Colonic mucosa (tissue), 4 donors: ENCODE measurements at regions not wholly inside any gene's neighbourhood (a gene's known extent, or its start where the extent isn't known, plus 50 kb on each side); places are given as distances from the start of the nearest gene placed in this dataset.

ENCODE experiments used
- DNase-seq: peaks from one replicate; pipeline ENCODE4 v3.0.0-alpha.2; 2020
- H3K27ac ChIP-seq: fragments of 200-600 bp; one replicate; pipeline ENCODE4 v1.8.0; 2021
- H3K27me3 ChIP-seq: fragments of 200-600 bp; one replicate; pipeline ENCODE4 v1.8.0; 2021
- H3K36me3 ChIP-seq: fragments of 200-600 bp; one replicate; pipeline ENCODE4 v1.8.0; 2021
- H3K4me1 ChIP-seq: fragments of 200-600 bp; one replicate; pipeline ENCODE4 v1.8.0; 2021; ENCODE audit warnings: mild to moderate bottlenecking
- H3K4me3 ChIP-seq: fragments of 200-600 bp; one replicate; pipeline ENCODE4 v1.8.0; 2021
- H3K9ac ChIP-seq, 2 donors: one replicate each; pipeline ENCODE4 v1.7.0; 2013; ENCODE audit warnings: control low read depth in 2 of 2, low read depth in 2 of 2, low read length in 2 of 2
- H3K9me3 ChIP-seq: fragments of 200-600 bp; one replicate; pipeline ENCODE4 v1.8.0; 2021
- intact Hi-C: fragments of 100-400 bp; cut with DNase I; formaldehyde crosslinking; loops from one replicate; pipeline ENCODE4 v1.14.1; 2022
- TF ChIP-seq, protein P1 (sequence below): fragments of 200-600 bp; IDR thresholded peaks from one replicate; pipeline ENCODE4 v1.8.0; 2022; ENCODE audit warnings: antibody characterized with exemption, mild to moderate bottlenecking
- donor health status: healthy.
- donor health status: DM: no; HTN: no; CAD: no.
- donor health status: DM: no; HTN: no; CAD: no.

DNA sequence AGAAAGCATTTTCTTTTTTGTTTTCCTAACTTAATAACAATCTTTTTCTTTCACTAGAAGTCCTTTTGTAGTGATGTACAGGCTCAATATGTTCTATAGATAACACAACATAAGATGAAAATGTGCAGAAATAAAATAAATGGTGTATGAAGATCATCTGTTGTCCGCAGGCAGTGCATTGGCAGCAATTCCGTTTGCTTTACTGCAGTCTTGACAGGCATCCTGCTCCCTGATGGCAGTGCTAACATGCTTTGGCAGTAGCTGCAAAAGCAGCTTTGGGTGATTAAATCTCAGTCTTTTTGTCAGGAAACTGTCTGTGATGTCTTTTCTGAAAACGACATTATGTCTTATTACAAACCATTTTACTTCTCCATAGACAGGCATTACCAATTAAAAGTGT is 131.4 kb downstream of the TRAM1L1 start:
- intact Hi-C loops, result no loop called here
- no peaks in the 10 kb centered on the region for H3K27me3 ChIP-seq
- H3K4me3 ChIP-seq, result no peak overlapping the region
- no peaks in the 10 kb centered on the region for H3K4me1 ChIP-seq
- no peak overlapping the region for H3K27ac ChIP-seq
- TF ChIP-seq, protein P1, sequence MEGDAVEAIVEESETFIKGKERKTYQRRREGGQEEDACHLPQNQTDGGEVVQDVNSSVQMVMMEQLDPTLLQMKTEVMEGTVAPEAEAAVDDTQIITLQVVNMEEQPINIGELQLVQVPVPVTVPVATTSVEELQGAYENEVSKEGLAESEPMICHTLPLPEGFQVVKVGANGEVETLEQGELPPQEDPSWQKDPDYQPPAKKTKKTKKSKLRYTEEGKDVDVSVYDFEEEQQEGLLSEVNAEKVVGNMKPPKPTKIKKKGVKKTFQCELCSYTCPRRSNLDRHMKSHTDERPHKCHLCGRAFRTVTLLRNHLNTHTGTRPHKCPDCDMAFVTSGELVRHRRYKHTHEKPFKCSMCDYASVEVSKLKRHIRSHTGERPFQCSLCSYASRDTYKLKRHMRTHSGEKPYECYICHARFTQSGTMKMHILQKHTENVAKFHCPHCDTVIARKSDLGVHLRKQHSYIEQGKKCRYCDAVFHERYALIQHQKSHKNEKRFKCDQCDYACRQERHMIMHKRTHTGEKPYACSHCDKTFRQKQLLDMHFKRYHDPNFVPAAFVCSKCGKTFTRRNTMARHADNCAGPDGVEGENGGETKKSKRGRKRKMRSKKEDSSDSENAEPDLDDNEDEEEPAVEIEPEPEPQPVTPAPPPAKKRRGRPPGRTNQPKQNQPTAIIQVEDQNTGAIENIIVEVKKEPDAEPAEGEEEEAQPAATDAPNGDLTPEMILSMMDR, result no peak
- H3K36me3 ChIP-seq, result no peaks in the 10 kb centered on the region
- DNase-seq, result no peak
- H3K9me3 ChIP-seq, result no peaks in the 10 kb centered on the region
- H3K9ac ChIP-seq, result no peak overlapping the region

DNA sequence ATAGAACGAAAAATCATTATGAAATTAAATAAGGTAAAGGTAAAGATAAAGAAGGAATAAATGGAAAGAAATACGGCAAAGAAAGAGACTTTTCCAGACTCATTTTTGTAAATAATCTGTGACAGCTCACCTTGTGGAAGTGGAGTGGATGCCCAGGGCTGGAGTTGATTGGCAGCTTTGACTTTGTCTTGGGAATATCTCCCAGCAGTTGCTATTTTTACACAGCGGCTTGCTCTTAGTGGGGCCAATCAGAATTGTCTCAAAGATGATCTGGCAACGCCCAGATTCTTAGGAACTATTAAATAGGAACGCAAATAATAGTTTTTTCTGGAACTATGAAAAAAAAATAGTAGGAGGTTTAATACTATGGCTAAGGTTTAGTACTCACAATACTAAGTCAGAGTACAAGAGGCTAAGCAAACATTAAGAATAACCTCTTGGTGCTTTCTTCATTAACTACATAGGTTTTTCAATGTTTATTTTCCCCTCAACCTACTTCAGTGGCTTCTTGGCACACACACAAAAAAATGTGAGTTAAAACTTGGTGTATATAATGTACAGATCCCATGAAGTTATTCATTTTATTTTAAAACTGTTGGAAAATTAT is 132.7 kb downstream of the TRAM1L1 start:
- TF ChIP-seq, protein P1, result no peak
- Histone ChIP-seq H3K36me3 (no peaks in the 10 kb centered on the region), H3K4me1 (no peaks in the 10 kb centered on the region), H3K27me3 (no peaks in the 10 kb centered on the region), H3K4me3 (no peak overlapping the region), H3K27ac (no peak overlapping the region), H3K9ac (no peak overlapping the region), H3K9me3 (no peaks in the 10 kb centered on the region)
- no peak for DNase-seq
- intact Hi-C loops, result no loop called here

DNA sequence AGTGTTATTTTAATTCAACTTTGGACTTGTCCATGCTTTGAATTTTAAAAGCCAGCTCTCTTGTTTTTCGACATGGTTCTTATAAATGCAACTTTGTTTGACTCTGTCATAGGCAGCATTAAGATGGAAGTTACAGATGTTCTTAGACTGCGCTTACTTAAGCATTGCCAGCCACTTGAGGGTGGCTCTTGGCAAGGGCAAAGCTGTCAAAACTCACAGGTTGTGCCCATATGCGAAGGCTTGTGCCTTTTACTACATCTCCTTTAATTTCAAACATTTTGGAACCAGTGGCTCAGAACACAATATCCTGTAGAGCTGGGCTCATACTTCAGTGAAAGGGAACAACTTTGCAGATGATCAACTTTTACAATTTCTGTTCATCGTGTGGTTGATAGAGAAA is 135.5 kb downstream of the TRAM1L1 start:
- Histone ChIP-seq H3K4me3 (no peak overlapping the region), H3K27me3 (no peaks in the 10 kb centered on the region), H3K9me3 (no peaks in the 10 kb centered on the region), H3K36me3 (no peaks in the 10 kb centered on the region), H3K27ac (no peak overlapping the region), H3K4me1 (no peaks in the 10 kb centered on the region), H3K9ac (no peak overlapping the region)
- DNase-seq, result no peak
- intact Hi-C loops, result no loop called here
- TF ChIP-seq, protein P1, result no peak

DNA sequence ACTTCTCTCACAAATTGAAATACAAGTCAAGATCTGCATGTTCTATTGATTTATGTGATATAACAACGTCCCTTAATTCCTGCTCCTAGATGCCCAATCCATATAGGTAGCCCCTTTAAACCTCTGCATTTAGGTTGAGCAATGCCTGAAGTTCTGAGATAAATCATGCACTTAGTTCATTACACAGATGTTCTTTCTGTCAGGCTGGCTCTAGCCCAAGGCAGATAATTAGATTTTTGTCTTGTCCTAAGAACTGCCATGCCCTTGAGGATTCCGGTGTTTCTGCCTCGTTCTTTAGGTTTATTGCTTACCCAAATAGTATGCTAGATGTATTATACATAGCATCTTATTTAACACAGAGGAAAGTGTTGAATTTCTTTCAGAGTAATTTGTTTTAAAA is 143.1 kb downstream of the TRAM1L1 start:
- TF ChIP-seq, protein P1, result no peak
- DNase-seq, result no peak
- Histone ChIP-seq H3K9me3 (no peaks in the 10 kb centered on the region), H3K27me3 (no peaks in the 10 kb centered on the region), H3K27ac (no peak overlapping the region), H3K4me1 (no peaks in the 10 kb centered on the region), H3K36me3 (no peaks in the 10 kb centered on the region), H3K4me3 (no peak overlapping the region), H3K9ac (no peak overlapping the region)
- intact Hi-C loops, result no loop called here

DNA sequence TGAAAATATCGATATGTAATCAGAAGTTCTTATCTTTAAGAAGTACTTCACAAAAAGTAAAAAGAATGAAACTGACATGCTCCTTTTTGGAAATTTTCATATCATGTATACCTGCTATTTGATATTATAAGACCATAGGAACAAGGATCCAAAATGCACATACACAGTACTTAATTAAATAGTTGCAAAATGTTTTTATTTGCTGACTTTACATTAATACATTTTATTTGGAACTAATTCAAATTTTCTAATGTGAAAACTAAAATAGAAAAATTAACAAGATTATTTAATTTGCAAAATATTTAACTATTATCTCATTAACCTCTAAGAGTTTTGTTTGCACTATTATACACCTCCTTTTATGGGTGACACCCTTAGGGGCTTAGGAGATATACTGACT is 155.0 kb downstream of the TRAM1L1 start:
- H3K4me3 ChIP-seq, result no peak overlapping the region
- no peak for DNase-seq
- H3K27ac ChIP-seq, result no peak overlapping the region
- no peak overlapping the region for H3K9ac ChIP-seq
- H3K36me3 ChIP-seq, result no peaks in the 10 kb centered on the region
- no peaks in the 10 kb centered on the region for H3K4me1 ChIP-seq
- TF ChIP-seq, protein P1, result no peak
- intact Hi-C loops, result no loop called here
- no peaks in the 10 kb centered on the region for H3K27me3 ChIP-seq
- no peaks in the 10 kb centered on the region for H3K9me3 ChIP-seq
